Bronchial epithelial cell (primary cell): ENCODE measurements at regions not wholly inside any gene's neighbourhood (a gene's known extent, or its start where the extent isn't known, plus 50 kb on each side); places are given as distances from the start of the nearest gene placed in this dataset.

Source experiments
- DNase-seq: peaks from one replicate; pipeline ENCODE4 v3.0.0-alpha.2; 2010; ENCODE audit warnings: low read depth
- FAIRE-seq: peaks from 2 replicates; lab custom pipeline; 2011; peaks lifted over from hg19 to GRCh38; lab: Jason Lieb, UNC
- H3K27me3 ChIP-seq: 2 replicates; pipeline ENCODE4 v1.5.1; 2011; ENCODE audit warnings: low read length; ENCODE audit not compliant: control insufficient read depth, insufficient read depth
- H3K36me3 ChIP-seq: 2 replicates; pipeline ENCODE4 v1.5.1; 2011; ENCODE audit warnings: low read length; ENCODE audit not compliant: control insufficient read depth, insufficient read depth
- H3K4me3 ChIP-seq: 2 replicates; pipeline ENCODE4 v1.5.1; 2011; ENCODE audit warnings: mild to moderate bottlenecking, low read depth, low read length, control low read depth
- TF ChIP-seq, protein P1 (sequence below): IDR thresholded peaks from 2 replicates; pipeline ENCODE4 v1.5.1; 2011; ENCODE audit warnings: mild to moderate bottlenecking, moderate library complexity, low read length, control low read depth, inconsistent platforms; ENCODE audit not compliant: insufficient read depth, severe bottlenecking

DNA sequence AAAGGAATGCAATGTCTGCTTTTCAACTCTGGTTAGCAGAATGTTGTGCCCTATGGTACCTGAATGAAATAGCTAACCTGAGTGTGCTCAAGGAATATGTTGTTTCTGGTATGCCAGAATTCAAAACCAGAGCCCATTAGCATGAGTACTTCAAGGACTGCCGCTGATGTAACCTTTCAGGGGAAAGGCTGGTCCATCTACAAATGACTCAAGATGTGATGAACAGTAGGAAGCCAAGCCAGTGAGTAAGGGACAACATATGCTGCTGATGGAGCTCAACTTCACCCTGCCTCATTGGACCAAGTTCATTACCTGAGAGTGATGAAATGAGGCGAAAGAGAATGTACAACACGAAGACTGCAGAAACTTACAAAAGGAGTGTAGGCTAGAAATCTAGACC lies 95.7 kb upstream of the BMP2 start:
- no peaks in the 10 kb centered on the region for H3K36me3 ChIP-seq
- TF ChIP-seq, protein P1, sequence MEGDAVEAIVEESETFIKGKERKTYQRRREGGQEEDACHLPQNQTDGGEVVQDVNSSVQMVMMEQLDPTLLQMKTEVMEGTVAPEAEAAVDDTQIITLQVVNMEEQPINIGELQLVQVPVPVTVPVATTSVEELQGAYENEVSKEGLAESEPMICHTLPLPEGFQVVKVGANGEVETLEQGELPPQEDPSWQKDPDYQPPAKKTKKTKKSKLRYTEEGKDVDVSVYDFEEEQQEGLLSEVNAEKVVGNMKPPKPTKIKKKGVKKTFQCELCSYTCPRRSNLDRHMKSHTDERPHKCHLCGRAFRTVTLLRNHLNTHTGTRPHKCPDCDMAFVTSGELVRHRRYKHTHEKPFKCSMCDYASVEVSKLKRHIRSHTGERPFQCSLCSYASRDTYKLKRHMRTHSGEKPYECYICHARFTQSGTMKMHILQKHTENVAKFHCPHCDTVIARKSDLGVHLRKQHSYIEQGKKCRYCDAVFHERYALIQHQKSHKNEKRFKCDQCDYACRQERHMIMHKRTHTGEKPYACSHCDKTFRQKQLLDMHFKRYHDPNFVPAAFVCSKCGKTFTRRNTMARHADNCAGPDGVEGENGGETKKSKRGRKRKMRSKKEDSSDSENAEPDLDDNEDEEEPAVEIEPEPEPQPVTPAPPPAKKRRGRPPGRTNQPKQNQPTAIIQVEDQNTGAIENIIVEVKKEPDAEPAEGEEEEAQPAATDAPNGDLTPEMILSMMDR: no peak
- DNase-seq: peak; percentile 46
- peak; percentile 84 for FAIRE-seq
- no peak overlapping the region for H3K4me3 ChIP-seq
- no peaks in the 10 kb centered on the region for H3K27me3 ChIP-seq

DNA sequence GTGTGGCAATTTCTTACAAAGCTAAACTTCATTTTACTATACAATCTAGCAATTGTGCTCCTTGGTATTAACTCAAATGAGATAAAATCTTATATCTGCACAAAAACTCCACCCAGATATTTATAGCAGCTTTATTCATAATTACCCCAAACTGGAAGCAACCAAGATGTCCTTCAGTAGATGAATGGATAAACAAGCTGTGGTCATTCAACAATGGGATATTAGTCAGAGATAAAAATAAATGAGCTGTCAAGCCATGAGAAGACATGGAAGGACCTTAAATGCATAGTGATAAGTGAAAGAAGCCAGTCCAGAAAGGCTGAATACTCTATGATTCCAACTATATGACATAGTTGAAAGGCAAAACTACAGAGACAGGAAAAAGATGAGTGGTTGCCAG lies 98.9 kb upstream of the BMP2 start:
- DNase-seq: no peak
- Histone ChIP-seq H3K36me3 (no peaks in the 10 kb centered on the region), H3K4me3 (no peak overlapping the region), H3K27me3 (no peaks in the 10 kb centered on the region)
- TF ChIP-seq, protein P1: no peak
- no peak for FAIRE-seq

DNA sequence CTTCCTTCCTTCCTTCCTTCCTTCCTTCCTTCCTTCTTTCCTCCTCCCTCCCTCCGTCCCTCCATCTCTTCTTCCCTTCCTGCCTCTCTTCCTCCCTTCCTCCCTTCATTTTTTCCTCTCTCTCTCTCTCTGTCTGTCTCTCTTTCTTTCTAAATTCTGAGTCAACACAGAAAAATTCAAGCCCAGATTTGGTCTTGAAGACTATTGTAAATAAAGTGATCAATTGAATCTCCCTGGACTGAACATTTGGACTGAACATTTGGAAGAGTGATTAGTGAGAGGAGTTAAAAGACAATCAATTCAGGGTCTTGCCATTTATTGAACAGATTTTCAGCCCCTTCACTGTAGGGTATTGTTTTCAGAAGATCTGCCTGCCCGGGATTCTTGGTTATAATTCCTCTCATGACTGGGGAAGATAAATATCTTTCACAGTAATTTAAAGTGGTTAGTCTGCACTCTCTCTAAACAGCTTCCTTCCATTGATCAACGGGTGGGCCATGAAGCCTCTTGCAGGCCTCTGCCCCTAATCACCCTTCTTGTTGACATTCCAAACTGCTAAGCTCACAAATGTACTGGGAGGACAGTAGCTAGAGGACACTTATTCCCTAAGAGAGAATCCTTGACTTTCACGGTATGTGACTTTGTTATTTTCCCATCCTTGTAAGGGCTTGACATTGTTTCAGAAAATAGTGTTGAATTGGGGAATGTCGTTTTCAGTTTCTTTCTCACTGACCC lies 101.7 kb upstream of the BMP2 start:
- TF ChIP-seq, protein P1: no peak
- no peaks in the 10 kb centered on the region for H3K36me3 ChIP-seq
- no peak for FAIRE-seq
- H3K27me3 ChIP-seq: no peaks in the 10 kb centered on the region
- no peak overlapping the region for H3K4me3 ChIP-seq
- no peak for DNase-seq

DNA sequence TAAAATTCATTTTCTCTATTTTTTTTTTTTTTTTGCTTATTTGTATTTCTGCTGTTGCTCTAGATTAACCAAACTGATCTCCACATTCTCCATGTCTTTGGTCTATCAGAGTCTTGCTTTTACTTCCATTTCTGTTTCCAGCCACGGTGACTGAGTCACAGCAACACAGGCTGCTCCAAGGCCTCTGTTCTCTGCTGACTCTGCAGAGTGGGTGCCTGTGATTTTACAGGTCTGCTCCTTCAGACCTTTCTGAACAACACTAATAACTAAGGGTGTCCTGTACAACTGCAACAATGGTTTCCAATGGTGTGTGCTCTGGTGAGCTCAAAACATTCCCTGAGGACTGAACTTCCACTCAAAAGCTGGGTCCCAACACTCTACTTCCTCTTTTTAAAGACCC lies 102.3 kb upstream of the BMP2 start:
- FAIRE-seq (no peak), DNase-seq (peak; percentile 28)
- TF ChIP-seq, protein P1: no peak
- no peaks in the 10 kb centered on the region for H3K27me3 ChIP-seq
- no peak overlapping the region for H3K4me3 ChIP-seq
- no peaks in the 10 kb centered on the region for H3K36me3 ChIP-seq

DNA sequence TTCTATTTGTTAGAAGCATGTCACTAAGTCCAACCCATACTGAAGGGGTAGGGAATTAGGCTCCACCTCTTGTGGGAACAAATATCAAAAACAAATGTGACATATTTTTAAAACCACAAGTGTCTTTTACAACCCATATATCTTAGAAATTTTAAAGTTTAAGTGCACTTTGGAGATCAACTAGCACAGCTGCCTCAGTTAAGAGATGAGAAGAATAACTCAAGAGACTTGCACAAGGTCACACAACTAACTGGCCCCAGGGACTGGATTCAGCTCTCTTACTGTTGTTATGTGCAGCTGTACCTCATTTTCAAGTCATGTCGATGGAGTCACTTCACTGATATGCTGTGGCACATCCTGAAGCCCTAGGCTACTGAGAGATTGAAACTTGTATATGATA lies 102.9 kb upstream of the BMP2 start:
- Histone ChIP-seq H3K27me3 (no peaks in the 10 kb centered on the region), H3K36me3 (no peaks in the 10 kb centered on the region), H3K4me3 (no peak overlapping the region)
- TF ChIP-seq, protein P1: no peak
- DNase-seq (no peak), FAIRE-seq (no peak)
